ENCODE measurements at regions not wholly inside any gene's neighbourhood (a gene's known extent, or its start where the extent isn't known, plus 50 kb on each side); places are given as distances from the start of the nearest gene placed in this dataset.

DNA sequence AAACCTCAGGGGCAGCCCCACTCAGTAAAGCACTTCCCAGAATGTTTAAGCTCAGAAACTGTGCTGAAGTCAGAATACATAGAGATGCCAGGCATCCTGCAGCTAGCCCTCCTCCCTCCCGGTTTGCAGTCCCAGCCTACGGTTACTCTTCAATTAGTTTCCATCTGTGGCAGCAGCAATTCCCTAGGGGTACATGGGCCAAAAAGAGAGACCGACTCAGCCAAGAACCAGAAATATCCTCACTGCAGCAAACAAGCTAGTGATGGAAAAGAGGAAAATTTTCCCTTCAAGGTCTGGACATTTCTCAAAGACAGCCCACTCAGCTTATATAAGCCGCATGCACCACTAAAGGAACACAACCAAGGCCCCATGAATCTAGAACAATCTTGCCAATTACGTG is 89.1 kb upstream of the PPP2R2B start:
- no peak for TF ChIP-seq L3MBTL2 (conservative IDR thresholded peaks at IDR 0.05)
- TF ChIP-seq FOXM1 (IDR thresholded peaks at IDR 0.05; ENCODE audit: borderline replicate concordance) = no peak
- TF ChIP-seq TARDBP (IDR thresholded peaks at IDR 0.05) = no peak
- TF ChIP-seq SP1 (IDR thresholded peaks at IDR 0.05) = no peak
- no peak for TF ChIP-seq HDGF (IDR thresholded peaks at IDR 0.05; ENCODE audit: borderline replicate concordance)
- no peak for TF ChIP-seq CTBP1 (IDR thresholded peaks at IDR 0.05; ENCODE audit: borderline replicate concordance)
- no peak for TF ChIP-seq ARNT (IDR thresholded peaks at IDR 0.05)
- TF ChIP-seq ELF4 (IDR thresholded peaks at IDR 0.05) = no peak

Data from HEK293T (cell line).